ENCODE measurements at regions not wholly inside any gene's neighbourhood (a gene's known extent, or its start where the extent isn't known, plus 50 kb on each side); places are given as distances from the start of the nearest gene placed in this dataset.

- Histone ChIP-seq H3K4me3 (no peak overlapping the region), H3K36me3 (ENCODE audit: low read depth, missing control alignments) (no peaks in the 10 kb centered on the region), H3K9me3 (no peaks in the 10 kb centered on the region), H3K27me3 (no peaks in the 10 kb centered on the region), H3K4me1 (no peaks in the 10 kb centered on the region), H3K27ac (no peak overlapping the region)
- no peak for TF ChIP-seq POLR2A (IDR thresholded peaks at IDR 0.05)
- TF ChIP-seq, protein P1, sequence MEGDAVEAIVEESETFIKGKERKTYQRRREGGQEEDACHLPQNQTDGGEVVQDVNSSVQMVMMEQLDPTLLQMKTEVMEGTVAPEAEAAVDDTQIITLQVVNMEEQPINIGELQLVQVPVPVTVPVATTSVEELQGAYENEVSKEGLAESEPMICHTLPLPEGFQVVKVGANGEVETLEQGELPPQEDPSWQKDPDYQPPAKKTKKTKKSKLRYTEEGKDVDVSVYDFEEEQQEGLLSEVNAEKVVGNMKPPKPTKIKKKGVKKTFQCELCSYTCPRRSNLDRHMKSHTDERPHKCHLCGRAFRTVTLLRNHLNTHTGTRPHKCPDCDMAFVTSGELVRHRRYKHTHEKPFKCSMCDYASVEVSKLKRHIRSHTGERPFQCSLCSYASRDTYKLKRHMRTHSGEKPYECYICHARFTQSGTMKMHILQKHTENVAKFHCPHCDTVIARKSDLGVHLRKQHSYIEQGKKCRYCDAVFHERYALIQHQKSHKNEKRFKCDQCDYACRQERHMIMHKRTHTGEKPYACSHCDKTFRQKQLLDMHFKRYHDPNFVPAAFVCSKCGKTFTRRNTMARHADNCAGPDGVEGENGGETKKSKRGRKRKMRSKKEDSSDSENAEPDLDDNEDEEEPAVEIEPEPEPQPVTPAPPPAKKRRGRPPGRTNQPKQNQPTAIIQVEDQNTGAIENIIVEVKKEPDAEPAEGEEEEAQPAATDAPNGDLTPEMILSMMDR (IDR thresholded peaks at IDR 0.05) = no peak
- DNase-seq = no peak
- intact Hi-C loops (cut with DNase I; ENCODE audit: low total_unique reads) = no loop called here
Observed at GRCh38 chr7:84848219-84848973, 338.5 kb downstream of the SEMA3D start.

DNA sequence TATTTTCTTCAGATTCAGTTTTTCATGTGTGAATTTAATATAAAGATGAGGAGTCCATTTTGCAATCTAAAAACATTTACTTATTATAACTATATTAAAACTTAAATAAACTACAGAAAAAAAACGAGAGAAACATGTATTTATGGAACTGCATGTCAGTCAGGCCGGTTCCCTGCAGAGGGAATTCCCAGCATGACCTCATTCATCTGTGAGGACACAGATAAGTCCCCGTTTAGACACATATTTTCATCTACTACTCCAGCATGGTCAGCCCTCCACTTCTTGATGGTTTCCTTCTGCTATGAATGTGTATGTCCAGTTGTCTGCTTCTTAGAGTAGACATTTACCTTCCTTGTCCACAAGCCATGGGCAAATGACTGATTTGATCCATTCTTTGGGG is 339.1 kb downstream of the SEMA3D start:
- Histone ChIP-seq H3K27me3 (no peaks in the 10 kb centered on the region), H3K27ac (no peak overlapping the region), H3K4me3 (no peak overlapping the region), H3K9me3 (no peaks in the 10 kb centered on the region), H3K4me1 (no peaks in the 10 kb centered on the region), H3K36me3 (ENCODE audit: low read depth, missing control alignments) (no peaks in the 10 kb centered on the region)
- DNase-seq = no peak
- 69 to 74% methylated on average over 3 of the region's 3 CpGs for WGBS, 2 donors
- no peak for TF ChIP-seq POLR2A (IDR thresholded peaks at IDR 0.05)
- TF ChIP-seq, protein P1 (IDR thresholded peaks at IDR 0.05) = no peak
- intact Hi-C loops (cut with DNase I; ENCODE audit: low total_unique reads) = no loop called here

- intact Hi-C loops (cut with DNase I; ENCODE audit: low total_unique reads) = no loop called here
- DNase-seq = no peak
- no peak overlapping the region for H3K4me3 ChIP-seq
- H3K36me3 ChIP-seq (ENCODE audit: low read depth, missing control alignments) = no peaks in the 10 kb centered on the region
- TF ChIP-seq, protein P1 (IDR thresholded peaks at IDR 0.05) = no peak
- TF ChIP-seq POLR2A (IDR thresholded peaks at IDR 0.05) = no peak
- H3K9me3 ChIP-seq = no peaks in the 10 kb centered on the region
- WGBS, 2 donors = 81 to 84% methylated on average over 1 of the region's 1 CpG
- no peak overlapping the region for H3K27ac ChIP-seq
- H3K4me1 ChIP-seq = no peaks in the 10 kb centered on the region
- no peaks in the 10 kb centered on the region for H3K27me3 ChIP-seq
Observed at GRCh38 chr7:84847038-84847437, 339.8 kb downstream of the SEMA3D start.

DNA sequence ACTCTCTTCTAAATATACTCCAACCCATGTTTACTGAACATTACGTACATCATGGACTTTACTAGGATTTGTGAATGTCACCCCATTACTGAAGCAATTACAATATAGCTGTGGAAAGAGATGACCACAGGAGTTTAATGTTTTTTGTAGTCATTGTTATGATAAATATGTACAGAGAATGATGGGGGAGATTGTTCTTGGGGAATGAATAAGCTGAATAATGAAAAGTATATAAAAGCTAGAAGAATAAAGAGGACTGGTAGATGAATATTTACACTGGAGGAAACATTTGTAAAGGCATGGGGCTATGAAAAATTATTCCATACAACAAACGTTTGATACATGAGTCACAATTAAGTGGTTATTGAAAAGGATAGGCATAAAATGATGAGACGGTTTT is 340.9 kb downstream of the SEMA3D start:
- WGBS, 2 donors = 91 to 96% methylated on average over 3 of the region's 3 CpGs
- H3K4me1 ChIP-seq = no peaks in the 10 kb centered on the region
- H3K27me3 ChIP-seq = no peaks in the 10 kb centered on the region
- H3K4me3 ChIP-seq = no peak overlapping the region
- TF ChIP-seq POLR2A (IDR thresholded peaks at IDR 0.05) = no peak
- TF ChIP-seq, protein P1 (IDR thresholded peaks at IDR 0.05) = no peak
- no peak overlapping the region for H3K27ac ChIP-seq
- intact Hi-C loops (cut with DNase I; ENCODE audit: low total_unique reads) = no loop called here
- H3K36me3 ChIP-seq (ENCODE audit: low read depth, missing control alignments) = no peaks in the 10 kb centered on the region
- no peak for DNase-seq
- no peaks in the 10 kb centered on the region for H3K9me3 ChIP-seq

GRCh38 chr7:84844771-84845170 is 342.1 kb downstream of the SEMA3D start:
- H3K27ac ChIP-seq = no peak overlapping the region
- TF ChIP-seq, protein P1 (IDR thresholded peaks at IDR 0.05) = no peak
- TF ChIP-seq POLR2A (IDR thresholded peaks at IDR 0.05) = no peak
- no peak for DNase-seq
- no peaks in the 10 kb centered on the region for H3K4me1 ChIP-seq
- intact Hi-C loops (cut with DNase I; ENCODE audit: low total_unique reads) = no loop called here
- no peaks in the 10 kb centered on the region for H3K36me3 ChIP-seq (ENCODE audit: low read depth, missing control alignments)
- no peaks in the 10 kb centered on the region for H3K9me3 ChIP-seq
- 78 to 80% methylated on average over 1 of the region's 1 CpG for WGBS, 2 donors
- no peaks in the 10 kb centered on the region for H3K27me3 ChIP-seq
- H3K4me3 ChIP-seq = no peak overlapping the region
